Astrocyte (in vitro differentiated cells and primary cell): ENCODE measurements at regions not wholly inside any gene's neighbourhood (a gene's known extent, or its start where the extent isn't known, plus 50 kb on each side); places are given as distances from the start of the nearest gene placed in this dataset.

ENCODE experiments used
- EZH2 ChIP-seq: IDR thresholded peaks from 2 replicates; pipeline ENCODE4 v1.6.1; 2012; ENCODE audit warnings: mild to moderate bottlenecking, low read length, inconsistent platforms; ENCODE audit not compliant: insufficient read depth
- TF ChIP-seq, protein P1 (sequence below): IDR thresholded peaks from 2 replicates; pipeline ENCODE4 v1.5.1; 2011; ENCODE audit warnings: low read depth, mild to moderate bottlenecking, inconsistent platforms, low read length, moderate library complexity; ENCODE audit not compliant: insufficient read depth

DNA sequence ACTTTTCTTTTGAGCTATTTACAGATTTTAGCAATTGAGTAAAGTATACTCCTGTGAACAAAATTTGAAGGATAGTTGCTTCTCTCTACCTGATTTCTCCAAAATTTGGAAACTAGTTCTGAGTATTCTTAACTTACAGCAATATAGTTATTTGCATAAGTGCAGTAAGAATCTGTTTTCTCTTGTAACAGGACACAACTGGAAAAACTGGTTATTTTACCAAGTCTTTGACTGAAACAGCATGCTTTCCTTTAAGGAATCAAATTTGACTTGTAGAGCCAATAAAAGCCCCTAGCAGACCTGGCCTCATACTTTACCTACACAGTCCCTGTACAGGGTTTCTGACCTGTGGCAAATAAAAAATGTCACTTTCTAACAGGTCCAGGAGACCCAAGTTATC lies 301.9 kb upstream of the POU5F2 start:
- TF ChIP-seq EZH2, result no peak
- TF ChIP-seq, protein P1, sequence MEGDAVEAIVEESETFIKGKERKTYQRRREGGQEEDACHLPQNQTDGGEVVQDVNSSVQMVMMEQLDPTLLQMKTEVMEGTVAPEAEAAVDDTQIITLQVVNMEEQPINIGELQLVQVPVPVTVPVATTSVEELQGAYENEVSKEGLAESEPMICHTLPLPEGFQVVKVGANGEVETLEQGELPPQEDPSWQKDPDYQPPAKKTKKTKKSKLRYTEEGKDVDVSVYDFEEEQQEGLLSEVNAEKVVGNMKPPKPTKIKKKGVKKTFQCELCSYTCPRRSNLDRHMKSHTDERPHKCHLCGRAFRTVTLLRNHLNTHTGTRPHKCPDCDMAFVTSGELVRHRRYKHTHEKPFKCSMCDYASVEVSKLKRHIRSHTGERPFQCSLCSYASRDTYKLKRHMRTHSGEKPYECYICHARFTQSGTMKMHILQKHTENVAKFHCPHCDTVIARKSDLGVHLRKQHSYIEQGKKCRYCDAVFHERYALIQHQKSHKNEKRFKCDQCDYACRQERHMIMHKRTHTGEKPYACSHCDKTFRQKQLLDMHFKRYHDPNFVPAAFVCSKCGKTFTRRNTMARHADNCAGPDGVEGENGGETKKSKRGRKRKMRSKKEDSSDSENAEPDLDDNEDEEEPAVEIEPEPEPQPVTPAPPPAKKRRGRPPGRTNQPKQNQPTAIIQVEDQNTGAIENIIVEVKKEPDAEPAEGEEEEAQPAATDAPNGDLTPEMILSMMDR, result no peak
